Breast epithelium (tissue), 3 donors: ENCODE measurements at regions not wholly inside any gene's neighbourhood (a gene's known extent, or its start where the extent isn't known, plus 50 kb on each side); places are given as distances from the start of the nearest gene placed in this dataset.

Experiments used
- POLR2A ChIP-seq: fragments of 450-650 bp; IDR thresholded peaks from one replicate; pipeline ENCODE4 v1.6.1; 2016; ENCODE audit warnings: antibody characterized with exemption, mild to moderate bottlenecking, moderate library complexity
- POLR2AphosphoS5 ChIP-seq, 3 donors: sonication (generic); formaldehyde crosslinking; IDR thresholded peaks; one replicate each; pipeline ENCODE4 v1.6.1; 2017; ENCODE audit warnings: antibody characterized with exemption in 3 of 3
- TF ChIP-seq, protein P1 (sequence below), 3 donors: fragments of 450-650 bp; IDR thresholded peaks; one replicate each; pipeline ENCODE4 v1.5.1; 2016 to 2017; ENCODE audit warnings: antibody characterized with exemption in 3 of 3, mild to moderate bottlenecking in 3 of 3, moderate library complexity in 3 of 3

DNA sequence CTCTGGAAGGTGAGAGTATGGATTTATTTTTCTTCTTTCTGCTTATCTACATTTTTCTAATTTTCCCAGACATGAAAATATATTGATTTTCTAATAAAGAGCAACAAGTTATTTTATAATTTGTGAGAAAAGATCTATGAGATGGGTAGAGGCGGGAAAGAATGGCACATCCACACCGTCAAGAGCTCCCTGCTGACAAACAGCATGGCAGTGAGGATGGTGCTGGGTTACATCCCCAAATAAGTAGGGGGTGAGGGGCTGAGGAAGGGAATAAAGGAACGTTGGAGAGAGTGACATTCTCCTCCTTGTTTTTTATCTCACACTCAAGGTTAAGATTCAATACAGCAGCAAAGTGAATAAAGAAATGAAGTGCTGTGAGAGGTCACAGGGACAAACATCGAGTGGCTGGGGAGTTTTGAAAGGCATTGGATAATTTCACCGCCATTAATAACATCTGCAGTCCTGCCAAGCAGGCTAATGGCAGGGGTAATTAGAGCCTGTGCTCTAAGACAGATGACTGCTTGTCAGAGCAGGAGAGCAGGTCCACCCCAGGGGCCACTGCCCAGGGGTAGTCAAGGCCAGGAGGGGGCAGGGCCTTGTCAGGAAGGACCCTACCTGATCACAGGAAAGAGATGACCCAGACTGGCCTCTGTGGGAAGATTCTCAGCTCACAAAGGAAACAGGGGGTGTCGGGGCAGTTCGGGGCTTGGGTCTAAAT, 323.8 kb downstream of the FBXW7 start:
- TF ChIP-seq POLR2A = no peak
- TF ChIP-seq, protein P1, sequence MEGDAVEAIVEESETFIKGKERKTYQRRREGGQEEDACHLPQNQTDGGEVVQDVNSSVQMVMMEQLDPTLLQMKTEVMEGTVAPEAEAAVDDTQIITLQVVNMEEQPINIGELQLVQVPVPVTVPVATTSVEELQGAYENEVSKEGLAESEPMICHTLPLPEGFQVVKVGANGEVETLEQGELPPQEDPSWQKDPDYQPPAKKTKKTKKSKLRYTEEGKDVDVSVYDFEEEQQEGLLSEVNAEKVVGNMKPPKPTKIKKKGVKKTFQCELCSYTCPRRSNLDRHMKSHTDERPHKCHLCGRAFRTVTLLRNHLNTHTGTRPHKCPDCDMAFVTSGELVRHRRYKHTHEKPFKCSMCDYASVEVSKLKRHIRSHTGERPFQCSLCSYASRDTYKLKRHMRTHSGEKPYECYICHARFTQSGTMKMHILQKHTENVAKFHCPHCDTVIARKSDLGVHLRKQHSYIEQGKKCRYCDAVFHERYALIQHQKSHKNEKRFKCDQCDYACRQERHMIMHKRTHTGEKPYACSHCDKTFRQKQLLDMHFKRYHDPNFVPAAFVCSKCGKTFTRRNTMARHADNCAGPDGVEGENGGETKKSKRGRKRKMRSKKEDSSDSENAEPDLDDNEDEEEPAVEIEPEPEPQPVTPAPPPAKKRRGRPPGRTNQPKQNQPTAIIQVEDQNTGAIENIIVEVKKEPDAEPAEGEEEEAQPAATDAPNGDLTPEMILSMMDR (IDR thresholded peaks at IDR 0.05) = no peak
- TF ChIP-seq POLR2AphosphoS5 (IDR thresholded peaks at IDR 0.05) = no peak
